PFSK-1 (cell line): ENCODE measurements at regions not wholly inside any gene's neighbourhood (a gene's known extent, or its start where the extent isn't known, plus 50 kb on each side); places are given as distances from the start of the nearest gene placed in this dataset.

Experiments used
- FOXP2 ChIP-seq: optimal IDR thresholded peaks from 2 replicates; pipeline ENCODE3; 2011; ENCODE audit warnings: borderline replicate concordance, control low read depth, inconsistent platforms; ENCODE audit not compliant: insufficient read depth; ENCODE audit errors: extremely low read length, extremely low read depth
- POLR2AphosphoS5 ChIP-seq: IDR thresholded peaks from 2 replicates; pipeline ENCODE4 v1.6.1; 2012; ENCODE audit warnings: low read depth, mild to moderate bottlenecking, control low read depth, low read length, moderate library complexity
- SIN3A ChIP-seq: IDR thresholded peaks from 2 replicates; pipeline ENCODE4 v1.6.1; 2012; ENCODE audit warnings: mild to moderate bottlenecking, low read length, moderate library complexity, borderline replicate concordance; ENCODE audit not compliant: insufficient read depth
- TAF1 ChIP-seq: IDR thresholded peaks from 2 replicates; pipeline ENCODE4 v1.6.1; 2012; ENCODE audit warnings: low read length, control low read depth, borderline replicate concordance; ENCODE audit not compliant: insufficient read depth
- TF ChIP-seq, protein P1 (sequence below), 2 experiments: IDR thresholded peaks; 2 replicates each; pipeline versions ENCODE4 v1.6.1 to v1.8.0; 2011 to 2012; ENCODE audit warnings: low read depth in 2 of 2, low read length in 2 of 2, control low read depth in 1 of 2, inconsistent platforms in 1 of 2, mild to moderate bottlenecking in 1 of 2, moderate library complexity in 1 of 2; ENCODE audit not compliant: insufficient read depth in 1 of 2

DNA sequence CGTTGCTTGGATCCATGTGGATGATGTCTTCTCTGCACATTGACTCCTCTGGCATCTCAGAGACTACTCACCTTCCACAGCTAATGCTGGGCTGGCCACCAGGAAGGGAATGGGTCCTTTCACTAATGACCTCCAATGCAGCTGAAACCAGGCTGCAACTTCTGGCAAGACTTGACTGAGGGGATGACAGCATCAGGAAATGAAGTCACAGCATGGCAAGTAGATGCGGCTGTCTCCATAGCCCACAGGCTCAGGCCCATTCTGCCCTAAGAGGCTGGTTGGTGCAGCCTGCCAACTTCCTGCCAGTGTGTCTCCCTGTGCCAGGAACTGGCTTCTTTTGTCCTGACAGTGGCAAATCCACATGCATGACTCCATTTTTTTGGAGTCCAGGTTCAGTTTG is 467.3 kb downstream of the TSHZ3 start:
- TF ChIP-seq FOXP2 (no peak), SIN3A (no peak), POLR2AphosphoS5 (no peak), TAF1 (no peak)
- TF ChIP-seq, protein P1, sequence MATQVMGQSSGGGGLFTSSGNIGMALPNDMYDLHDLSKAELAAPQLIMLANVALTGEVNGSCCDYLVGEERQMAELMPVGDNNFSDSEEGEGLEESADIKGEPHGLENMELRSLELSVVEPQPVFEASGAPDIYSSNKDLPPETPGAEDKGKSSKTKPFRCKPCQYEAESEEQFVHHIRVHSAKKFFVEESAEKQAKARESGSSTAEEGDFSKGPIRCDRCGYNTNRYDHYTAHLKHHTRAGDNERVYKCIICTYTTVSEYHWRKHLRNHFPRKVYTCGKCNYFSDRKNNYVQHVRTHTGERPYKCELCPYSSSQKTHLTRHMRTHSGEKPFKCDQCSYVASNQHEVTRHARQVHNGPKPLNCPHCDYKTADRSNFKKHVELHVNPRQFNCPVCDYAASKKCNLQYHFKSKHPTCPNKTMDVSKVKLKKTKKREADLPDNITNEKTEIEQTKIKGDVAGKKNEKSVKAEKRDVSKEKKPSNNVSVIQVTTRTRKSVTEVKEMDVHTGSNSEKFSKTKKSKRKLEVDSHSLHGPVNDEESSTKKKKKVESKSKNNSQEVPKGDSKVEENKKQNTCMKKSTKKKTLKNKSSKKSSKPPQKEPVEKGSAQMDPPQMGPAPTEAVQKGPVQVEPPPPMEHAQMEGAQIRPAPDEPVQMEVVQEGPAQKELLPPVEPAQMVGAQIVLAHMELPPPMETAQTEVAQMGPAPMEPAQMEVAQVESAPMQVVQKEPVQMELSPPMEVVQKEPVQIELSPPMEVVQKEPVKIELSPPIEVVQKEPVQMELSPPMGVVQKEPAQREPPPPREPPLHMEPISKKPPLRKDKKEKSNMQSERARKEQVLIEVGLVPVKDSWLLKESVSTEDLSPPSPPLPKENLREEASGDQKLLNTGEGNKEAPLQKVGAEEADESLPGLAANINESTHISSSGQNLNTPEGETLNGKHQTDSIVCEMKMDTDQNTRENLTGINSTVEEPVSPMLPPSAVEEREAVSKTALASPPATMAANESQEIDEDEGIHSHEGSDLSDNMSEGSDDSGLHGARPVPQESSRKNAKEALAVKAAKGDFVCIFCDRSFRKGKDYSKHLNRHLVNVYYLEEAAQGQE (IDR thresholded peaks at IDR 0.05; ENCODE audit: insufficient read depth in 1 of 2, low read depth in 2 of 2, low read length in 2 of 2), result no peak

DNA sequence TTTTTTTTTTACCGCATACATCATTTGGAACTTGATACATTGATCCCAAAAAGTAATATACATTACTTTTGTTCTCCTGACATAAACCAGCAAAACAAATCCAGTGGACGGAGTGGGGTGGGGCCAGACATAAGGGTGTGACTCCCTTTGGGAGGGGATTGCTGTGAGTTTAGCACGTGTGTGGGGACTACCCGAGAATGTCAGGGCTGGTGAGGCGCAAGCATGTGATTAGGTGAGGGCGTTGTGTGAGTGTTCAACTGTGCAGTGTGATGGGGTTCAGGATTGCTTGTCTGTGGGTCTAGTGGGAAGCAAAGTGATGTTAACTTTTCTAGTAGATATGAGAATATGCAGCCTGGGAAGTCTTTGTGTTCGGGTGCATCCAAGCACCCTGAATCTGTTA is 468.0 kb downstream of the TSHZ3 start:
- TF ChIP-seq SIN3A (no peak), POLR2AphosphoS5 (no peak), TAF1 (no peak), FOXP2 (no peak)
- TF ChIP-seq, protein P1 (IDR thresholded peaks at IDR 0.05; ENCODE audit: insufficient read depth in 1 of 2, low read depth in 2 of 2, low read length in 2 of 2), result no peak

GRCh38 chr19:30880551-30880950 is 468.7 kb downstream of the TSHZ3 start:
- TF ChIP-seq POLR2AphosphoS5 (no peak), TAF1 (no peak), SIN3A (no peak), FOXP2 (no peak)
- TF ChIP-seq, protein P1 (IDR thresholded peaks at IDR 0.05; ENCODE audit: insufficient read depth in 1 of 2, low read depth in 2 of 2, low read length in 2 of 2), result no peak

GRCh38 chr19:30880151-30880550 is 469.1 kb downstream of the TSHZ3 start:
- TF ChIP-seq TAF1, result no peak
- TF ChIP-seq FOXP2, result no peak
- TF ChIP-seq POLR2AphosphoS5, result no peak
- TF ChIP-seq, protein P1 (IDR thresholded peaks at IDR 0.05; ENCODE audit: insufficient read depth in 1 of 2, low read depth in 2 of 2, low read length in 2 of 2), result no peak
- TF ChIP-seq SIN3A, result no peak

DNA sequence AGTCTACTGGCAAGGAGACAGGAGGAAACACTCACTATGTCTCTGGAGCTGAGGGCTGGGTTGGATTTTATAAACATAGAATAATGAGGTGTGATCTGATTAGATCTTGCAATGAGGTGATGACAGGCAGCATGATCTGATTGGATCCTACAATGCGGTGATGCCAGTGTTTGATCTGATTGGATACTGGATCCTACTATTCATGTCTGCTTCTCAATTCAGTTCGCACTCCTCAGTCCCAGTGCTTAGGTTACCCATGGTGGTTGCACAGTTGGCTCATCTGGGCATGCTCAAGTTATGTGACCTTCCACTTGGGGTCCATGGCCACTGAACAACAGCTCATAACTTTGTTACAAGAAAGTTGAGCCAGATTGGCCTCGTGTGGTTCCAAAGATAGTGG is 469.5 kb downstream of the TSHZ3 start:
- TF ChIP-seq, protein P1 (IDR thresholded peaks at IDR 0.05; ENCODE audit: insufficient read depth in 1 of 2, low read depth in 2 of 2, low read length in 2 of 2), result no peak
- TF ChIP-seq SIN3A (no peak), POLR2AphosphoS5 (no peak), TAF1 (no peak), FOXP2 (no peak)
